SH-SY5Y (cell line): ENCODE measurements at regions not wholly inside any gene's neighbourhood (a gene's known extent, or its start where the extent isn't known, plus 50 kb on each side); places are given as distances from the start of the nearest gene placed in this dataset.

Source experiments
- GATA2 ChIP-seq: IDR thresholded peaks from 2 replicates; pipeline ENCODE4 v1.6.1; 2011; ENCODE audit warnings: mild to moderate bottlenecking, low read depth, low read length
- GATA3 ChIP-seq: IDR thresholded peaks from 2 replicates; pipeline ENCODE4 v1.6.1; 2011; ENCODE audit warnings: low read depth, mild to moderate bottlenecking, low read length, moderate library complexity

- TF ChIP-seq GATA3: no peak
- TF ChIP-seq GATA2: no peak
Measured at GRCh38 chr5:175290379-175290778, 153.6 kb downstream of the DRD1 start.
